Tibial nerve (tissue), 4 donors: ENCODE measurements at regions not wholly inside any gene's neighbourhood (a gene's known extent, or its start where the extent isn't known, plus 50 kb on each side); places are given as distances from the start of the nearest gene placed in this dataset.
"Not testable (repeated sequence)": the region's sequence is repeated elsewhere in the genome, so short reads cannot be mapped to it uniquely, and the experiment has no call there.

Experiments
- DNase-seq, 2 donors: peaks; one replicate each; pipeline ENCODE4 v3.0.0-alpha.2; 2019; ENCODE audit warnings: low spot score in 2 of 2
- H3K27ac ChIP-seq, 4 donors: fragments of 200-600 bp; sonication (generic) in 3 of 4; one replicate each; pipeline ENCODE4 v1.5.1; 2017 to 2019; ENCODE audit warnings: mild to moderate bottlenecking in 1 of 4
- H3K27me3 ChIP-seq, 2 donors: fragments of 200-600 bp; sonication (generic) in 1 of 2; one replicate each; pipeline versions ENCODE4 v1.5.1 to v1.6.0; 2017 to 2019
- H3K36me3 ChIP-seq, 3 donors: fragments of 200-600 bp; sonication (generic); one replicate each; pipeline ENCODE4 v1.5.1; 2018 to 2019
- H3K4me1 ChIP-seq, 4 donors: fragments of 200-600 bp; sonication (generic) in 3 of 4; one replicate each; pipeline ENCODE4 v1.5.1; 2017 to 2019
- H3K4me3 ChIP-seq, 4 donors: fragments of 200-600 bp; sonication (generic) in 3 of 4; one replicate each; pipeline ENCODE4 v1.5.1; 2017 to 2019; ENCODE audit warnings: mild to moderate bottlenecking in 1 of 4, moderate library complexity in 1 of 4
- H3K9me3 ChIP-seq, 4 donors: fragments of 200-600 bp; sonication (generic) in 3 of 4; one replicate each; pipeline ENCODE4 v1.5.1; 2017 to 2019
- CTCF ChIP-seq, 5 experiments: fragments of 200-600 bp in 3 of 5; fragments of 450-650 bp in 2 of 5; sonication (generic) in 3 of 5; IDR thresholded peaks; one replicate each; pipeline ENCODE4 v1.5.1; 2016 to 2019; ENCODE audit warnings: antibody characterized with exemption in 5 of 5, mild to moderate bottlenecking in 3 of 5, moderate library complexity in 2 of 5
- EP300 ChIP-seq, 2 donors: sonication (generic); formaldehyde crosslinking; IDR thresholded peaks; one replicate each; pipeline ENCODE4 v1.6.1; 2017; ENCODE audit warnings: antibody characterized with exemption in 2 of 2, mild to moderate bottlenecking in 1 of 2
- POLR2A ChIP-seq, 2 donors: fragments of 450-650 bp; IDR thresholded peaks; one replicate each; pipeline ENCODE4 v1.6.1; 2017; ENCODE audit warnings: antibody characterized with exemption in 2 of 2, mild to moderate bottlenecking in 2 of 2, moderate library complexity in 2 of 2
- WGBS, 2 donors: methylation state at CpG; one replicate each; pipeline ENCODE4 v1.1.5; 2018; 5-methylcytosine and 5-hydroxymethylcytosine counted together

GRCh38 chr11:110347660-110348059 is 51.2 kb upstream of the RDX start:
- Histone ChIP-seq H3K9me3 (no peaks in the 10 kb centered on the region), H3K27me3 (no peaks in the 10 kb centered on the region), H3K27ac (no peak overlapping the region), H3K4me1 (peaks cover 0 to 21% (median 6%) of the 10 kb centered on the region in 4 donors), H3K4me3 (no peak overlapping the region), H3K36me3 (no peaks in the 10 kb centered on the region)
- TF ChIP-seq EP300 (IDR thresholded peaks at IDR 0.05) (no peak), POLR2A (IDR thresholded peaks at IDR 0.05) (no peak), CTCF (IDR thresholded peaks at IDR 0.05) (no peak)
- no peak for DNase-seq
- WGBS, 2 donors = 79 to 85% methylated on average over 4 of the region's 4 CpGs

GRCh38 chr11:110349138-110349996 is 53.0 kb upstream of the RDX start:
- Histone ChIP-seq H3K36me3 (no peaks in the 10 kb centered on the region), H3K4me3 (no peak overlapping the region), H3K4me1 (peaks cover 0 to 25% (median 6%) of the 10 kb centered on the region in 4 donors), H3K9me3 (no peaks in the 10 kb centered on the region), H3K27ac (peak overlapping the region; percentile 1 to 76 (median 60)), H3K27me3 (no peaks in the 10 kb centered on the region)
- TF ChIP-seq EP300 (IDR thresholded peaks at IDR 0.05) (no peak), CTCF (IDR thresholded peaks at IDR 0.05) (no peak), POLR2A (IDR thresholded peaks at IDR 0.05) (no peak)
- 33 to 34% methylated on average over 7 of the region's 7 CpGs for WGBS, 2 donors
- no peak for DNase-seq

- DNase-seq, H3K36me3 ChIP-seq, H3K9me3 ChIP-seq, H3K27me3 ChIP-seq, H3K4me3 ChIP-seq: not testable (repeated sequence)
- Histone ChIP-seq H3K27ac (peak overlapping the region in 3 of 4 donors; percentile 57 to 76 (median 64)), H3K4me1 (peaks cover 0 to 29% (median 6%) of the 10 kb centered on the region in 4 donors)
- 76 to 84% methylated on average over 5 of the region's 5 CpGs for WGBS, 2 donors
These were observed 53.6 kb upstream of the RDX start for GRCh38 chr11:110349997-110350383.

- H3K27me3 ChIP-seq = no peaks in the 10 kb centered on the region
- no peaks in the 10 kb centered on the region for H3K36me3 ChIP-seq
- no peak for TF ChIP-seq CTCF (IDR thresholded peaks at IDR 0.05)
- no peak for TF ChIP-seq EP300 (IDR thresholded peaks at IDR 0.05)
- no peak for TF ChIP-seq POLR2A (IDR thresholded peaks at IDR 0.05)
- 41 to 45% methylated on average over 7 of the region's 7 CpGs for WGBS, 2 donors
- H3K9me3 ChIP-seq = no peaks in the 10 kb centered on the region
- H3K27ac ChIP-seq = peak overlapping the region; percentile 17 to 82 (median 56)
- H3K4me3 ChIP-seq = no peak overlapping the region
- no peak for DNase-seq
- H3K4me1 ChIP-seq = peaks cover 0 to 12% (median 2%) of the 10 kb centered on the region in 4 donors
These were observed 58.8 kb upstream of the RDX start for GRCh38 chr11:110355011-110355744.

GRCh38 chr11:110356762-110357671 is 60.6 kb upstream of the RDX start:
- no peaks in the 10 kb centered on the region for H3K27me3 ChIP-seq
- 40 to 45% methylated on average over 5 of the region's 5 CpGs for WGBS, 2 donors
- H3K36me3 ChIP-seq = no peaks in the 10 kb centered on the region
- peaks cover 0 to 12% (median 2%) of the 10 kb centered on the region in 4 donors for H3K4me1 ChIP-seq
- no peak overlapping the region for H3K4me3 ChIP-seq
- H3K27ac ChIP-seq = peak overlapping the region in 3 of 4 donors; percentile 3 to 82 (median 42)
- no peaks in the 10 kb centered on the region for H3K9me3 ChIP-seq
- TF ChIP-seq EP300 (IDR thresholded peaks at IDR 0.05) = peak in 1 of 2 donors; percentile 61
- no peak for TF ChIP-seq POLR2A (IDR thresholded peaks at IDR 0.05)
- no peak for DNase-seq
